Upper lobe of right lung (tissue), 1 donor: ENCODE measurements at regions not wholly inside any gene's neighbourhood (a gene's known extent, or its start where the extent isn't known, plus 50 kb on each side); places are given as distances from the start of the nearest gene placed in this dataset.

ENCODE experiments used
- ATAC-seq: fragments of 200-7000 bp; cut with Tn5 transposase; one replicate; pipeline ENCODE4 v1.9.1; 2020; ENCODE audit warnings: mild to moderate bottlenecking, moderate library complexity
- DNase-seq: peaks from one replicate; pipeline ENCODE4 v3.0.0-alpha.2; 2020
- H3K27ac ChIP-seq: fragments of 200-600 bp; one replicate; pipeline ENCODE4 v1.8.0; 2022
- H3K27me3 ChIP-seq: fragments of 200-600 bp; one replicate; pipeline ENCODE4 v1.8.0; 2022; ENCODE audit warnings: mild to moderate bottlenecking
- H3K36me3 ChIP-seq: fragments of 200-600 bp; one replicate; pipeline ENCODE4 v1.8.0; 2022
- H3K4me1 ChIP-seq: fragments of 200-600 bp; one replicate; pipeline ENCODE4 v1.8.0; 2022
- H3K4me3 ChIP-seq: fragments of 200-600 bp; one replicate; pipeline ENCODE4 v1.8.0; 2022; ENCODE audit warnings: mild to moderate bottlenecking
- H3K9me3 ChIP-seq: fragments of 200-600 bp; one replicate; pipeline ENCODE4 v1.8.0; 2022
- intact Hi-C: fragments of 100-400 bp; cut with DNase I; formaldehyde crosslinking; loops from one replicate; pipeline ENCODE4 v1.11.0; 2022
- TF ChIP-seq, protein P1 (sequence below): fragments of 200-600 bp; IDR thresholded peaks from one replicate; pipeline ENCODE4 v1.8.0; 2022; ENCODE audit warnings: antibody characterized with exemption
- donor health status: DM: no; HTN: yes; CAD: no; lungs with severe emphysema.

DNA sequence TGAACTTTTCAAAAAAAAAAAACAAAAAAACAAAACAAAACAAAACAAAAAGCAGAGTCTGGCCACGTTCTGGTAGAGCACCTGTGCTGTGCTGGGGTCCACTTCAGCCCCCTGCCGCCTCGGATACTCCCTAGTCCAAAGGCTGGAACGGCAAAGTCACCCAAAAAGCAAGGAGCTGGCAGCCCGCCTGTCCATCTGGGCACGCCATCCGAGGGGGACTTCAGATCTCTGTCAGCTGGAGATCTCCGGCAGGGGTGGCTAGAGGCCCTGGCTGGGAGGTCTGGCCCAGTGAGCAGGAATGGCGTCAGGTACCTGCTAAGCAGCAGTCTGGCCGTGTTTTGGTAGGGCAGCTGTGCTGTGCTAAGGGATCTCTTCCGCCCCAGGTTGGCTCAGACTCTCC, 152.3 kb upstream of the ZNF516 start:
- H3K9me3 ChIP-seq = no peaks in the 10 kb centered on the region
- H3K4me1 ChIP-seq = no peaks in the 10 kb centered on the region
- H3K36me3 ChIP-seq = no peaks in the 10 kb centered on the region
- no peak for DNase-seq
- no peak overlapping the region for H3K4me3 ChIP-seq
- no peak for ATAC-seq
- no peak overlapping the region for H3K27ac ChIP-seq
- peaks cover 6% of the 10 kb centered on the region for H3K27me3 ChIP-seq
- TF ChIP-seq, protein P1, sequence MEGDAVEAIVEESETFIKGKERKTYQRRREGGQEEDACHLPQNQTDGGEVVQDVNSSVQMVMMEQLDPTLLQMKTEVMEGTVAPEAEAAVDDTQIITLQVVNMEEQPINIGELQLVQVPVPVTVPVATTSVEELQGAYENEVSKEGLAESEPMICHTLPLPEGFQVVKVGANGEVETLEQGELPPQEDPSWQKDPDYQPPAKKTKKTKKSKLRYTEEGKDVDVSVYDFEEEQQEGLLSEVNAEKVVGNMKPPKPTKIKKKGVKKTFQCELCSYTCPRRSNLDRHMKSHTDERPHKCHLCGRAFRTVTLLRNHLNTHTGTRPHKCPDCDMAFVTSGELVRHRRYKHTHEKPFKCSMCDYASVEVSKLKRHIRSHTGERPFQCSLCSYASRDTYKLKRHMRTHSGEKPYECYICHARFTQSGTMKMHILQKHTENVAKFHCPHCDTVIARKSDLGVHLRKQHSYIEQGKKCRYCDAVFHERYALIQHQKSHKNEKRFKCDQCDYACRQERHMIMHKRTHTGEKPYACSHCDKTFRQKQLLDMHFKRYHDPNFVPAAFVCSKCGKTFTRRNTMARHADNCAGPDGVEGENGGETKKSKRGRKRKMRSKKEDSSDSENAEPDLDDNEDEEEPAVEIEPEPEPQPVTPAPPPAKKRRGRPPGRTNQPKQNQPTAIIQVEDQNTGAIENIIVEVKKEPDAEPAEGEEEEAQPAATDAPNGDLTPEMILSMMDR = no peak
- intact Hi-C loops = no loop called here

DNA sequence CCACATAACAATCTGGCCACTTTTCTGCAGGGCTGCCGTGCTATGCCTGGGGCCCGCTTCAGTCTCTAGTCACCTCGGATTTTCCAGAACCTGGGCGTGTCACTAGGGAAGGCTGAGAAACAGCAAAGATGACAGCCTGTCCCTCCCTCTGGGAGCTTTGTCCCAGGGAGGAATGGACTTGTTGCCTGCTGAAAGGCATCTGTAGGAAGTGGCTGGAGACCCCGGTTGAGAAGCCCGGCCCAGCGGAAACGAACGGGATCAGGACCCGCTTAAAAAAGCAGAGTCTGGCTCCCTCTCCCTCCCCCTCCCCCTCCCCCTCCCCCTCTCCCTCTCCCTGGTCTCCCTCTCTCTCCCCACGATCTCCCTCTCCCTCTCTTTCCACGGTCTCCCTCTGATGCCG, 149.5 kb upstream of the ZNF516 start:
- no peak overlapping the region for H3K4me3 ChIP-seq
- intact Hi-C loops = no loop called here
- H3K9me3 ChIP-seq = no peaks in the 10 kb centered on the region
- H3K36me3 ChIP-seq = no peaks in the 10 kb centered on the region
- TF ChIP-seq, protein P1 = no peak
- DNase-seq = no peak
- no peak overlapping the region for H3K27ac ChIP-seq
- H3K27me3 ChIP-seq = no peaks in the 10 kb centered on the region
- no peak for ATAC-seq
- no peaks in the 10 kb centered on the region for H3K4me1 ChIP-seq

DNA sequence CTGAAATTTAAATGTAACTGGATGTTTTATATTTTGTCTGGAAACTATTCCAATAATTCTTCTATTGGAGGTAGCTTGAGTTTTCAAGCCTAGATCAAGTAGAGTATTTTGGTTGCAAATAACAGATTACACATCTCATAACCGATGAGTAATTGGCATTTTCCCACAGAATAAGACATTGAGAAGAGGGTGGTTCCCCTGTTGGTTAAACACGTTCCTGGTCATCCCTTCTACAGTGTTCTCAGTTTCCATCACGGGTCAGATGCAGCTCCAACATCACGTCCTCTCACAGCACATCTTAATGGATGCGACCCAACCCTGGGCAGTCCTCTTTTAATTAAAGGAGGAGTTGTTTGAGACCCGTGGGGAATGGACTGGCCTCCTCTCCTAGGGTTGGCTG, 149.0 kb upstream of the ZNF516 start:
- H3K27ac ChIP-seq = no peak overlapping the region
- H3K9me3 ChIP-seq = no peaks in the 10 kb centered on the region
- DNase-seq (no peak), ATAC-seq (no peak)
- intact Hi-C loops = no loop called here
- no peaks in the 10 kb centered on the region for H3K36me3 ChIP-seq
- H3K27me3 ChIP-seq = no peaks in the 10 kb centered on the region
- H3K4me1 ChIP-seq = no peaks in the 10 kb centered on the region
- TF ChIP-seq, protein P1 = no peak
- no peak overlapping the region for H3K4me3 ChIP-seq

DNA sequence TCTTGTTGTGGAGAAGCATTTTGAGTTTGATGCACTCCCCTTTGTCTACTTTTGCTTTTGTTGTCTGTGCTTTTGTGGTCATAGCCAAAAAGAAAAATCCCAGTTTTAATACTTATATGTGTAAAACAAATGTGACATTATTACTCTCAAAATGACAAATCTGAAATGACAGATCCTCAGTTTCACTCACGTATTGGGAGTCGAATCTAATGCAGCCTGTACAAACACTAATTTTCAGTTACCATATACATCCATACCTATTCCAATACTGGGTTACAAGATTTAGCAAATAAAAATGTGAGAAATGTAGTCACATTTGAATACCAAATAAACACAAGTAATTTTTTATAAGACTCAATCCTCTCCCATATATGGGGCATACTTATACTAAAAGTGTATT, 148.2 kb upstream of the ZNF516 start:
- no peaks in the 10 kb centered on the region for H3K27me3 ChIP-seq
- H3K4me3 ChIP-seq = no peak overlapping the region
- H3K4me1 ChIP-seq = no peaks in the 10 kb centered on the region
- no peaks in the 10 kb centered on the region for H3K36me3 ChIP-seq
- intact Hi-C loops = no loop called here
- ATAC-seq = no peak
- H3K9me3 ChIP-seq = no peaks in the 10 kb centered on the region
- no peak overlapping the region for H3K27ac ChIP-seq
- no peak for DNase-seq
- TF ChIP-seq, protein P1 = no peak

DNA sequence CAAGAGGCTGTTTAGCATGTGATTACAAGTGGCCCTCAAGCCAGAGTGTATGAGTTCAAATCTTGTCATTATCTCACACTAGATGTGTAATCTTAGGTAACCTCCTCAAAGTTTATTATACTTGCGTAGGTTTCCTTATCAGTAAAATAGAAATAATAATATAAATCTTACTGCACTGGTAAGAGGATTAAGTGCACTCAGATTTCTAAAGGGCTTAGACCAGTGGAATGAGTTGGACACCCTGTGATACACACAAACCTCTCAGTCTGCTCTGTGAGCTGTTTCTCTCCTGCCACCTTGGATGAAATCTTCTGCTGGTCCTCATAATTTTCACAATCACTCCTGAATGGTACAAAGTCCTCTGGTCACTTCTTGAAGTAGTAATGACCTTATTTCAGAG, 145.4 kb upstream of the ZNF516 start:
- TF ChIP-seq, protein P1 = no peak
- ATAC-seq = no peak
- DNase-seq = no peak
- intact Hi-C loops = no loop called here
- Histone ChIP-seq H3K27me3 (no peaks in the 10 kb centered on the region), H3K36me3 (no peaks in the 10 kb centered on the region), H3K4me3 (no peak overlapping the region), H3K9me3 (no peaks in the 10 kb centered on the region), H3K27ac (no peak overlapping the region), H3K4me1 (no peaks in the 10 kb centered on the region)

DNA sequence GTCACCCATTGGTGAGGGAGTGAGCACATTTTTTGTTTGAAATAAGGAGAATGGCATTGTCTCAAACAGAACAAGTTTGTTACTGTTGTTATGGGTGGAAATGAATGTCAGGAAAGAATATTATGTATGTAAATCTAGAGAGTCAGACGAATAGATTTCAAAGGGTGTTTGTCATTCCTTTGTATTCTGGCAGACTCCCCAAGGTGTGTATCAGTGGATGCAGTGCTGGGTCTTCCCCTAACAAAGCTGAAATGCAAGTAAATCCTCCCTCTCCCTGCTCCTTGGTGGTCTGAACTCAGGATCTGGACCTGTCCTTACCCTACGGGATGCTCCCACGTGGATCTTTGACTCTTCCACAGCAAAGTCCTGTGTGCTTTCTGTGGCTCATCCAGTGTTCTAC, 139.5 kb upstream of the ZNF516 start:
- H3K9me3 ChIP-seq = no peaks in the 10 kb centered on the region
- no peaks in the 10 kb centered on the region for H3K4me1 ChIP-seq
- no peak overlapping the region for H3K4me3 ChIP-seq
- TF ChIP-seq, protein P1 = no peak
- no peaks in the 10 kb centered on the region for H3K27me3 ChIP-seq
- intact Hi-C loops = no loop called here
- no peaks in the 10 kb centered on the region for H3K36me3 ChIP-seq
- DNase-seq = no peak
- ATAC-seq = no peak
- no peak overlapping the region for H3K27ac ChIP-seq
